ENCODE measurements at regions not wholly inside any gene's neighbourhood (a gene's known extent, or its start where the extent isn't known, plus 50 kb on each side); places are given as distances from the start of the nearest gene placed in this dataset.
"Not testable (repeated sequence)": the region's sequence is repeated elsewhere in the genome, so short reads cannot be mapped to it uniquely, and the experiment has no call there.

- Histone ChIP-seq H3K4me2 (ENCODE audit: control insufficient read depth, extremely low read depth, insufficient read depth, low read depth, low read length) (no peak overlapping the region), H3K27ac (ENCODE audit: control insufficient read depth, insufficient read depth, low read length) (no peak overlapping the region), H2AFZ (ENCODE audit: control insufficient read depth, low read length) (no peak overlapping the region), H3K9ac (ENCODE audit: control insufficient read depth, extremely low read depth, insufficient read depth, low read length) (no peak overlapping the region), H3K27me3 (ENCODE audit: control insufficient read depth, extremely low read depth, insufficient read depth, low read length) (no peaks in the 10 kb centered on the region), H3K9me3 (ENCODE audit: control insufficient read depth, low read depth, low read length) (peaks cover 8% of the 10 kb centered on the region), H4K20me1 (ENCODE audit: control insufficient read depth, extremely low read depth, insufficient read depth, low read length) (no peaks in the 10 kb centered on the region), H3K79me2 (ENCODE audit: control insufficient read depth, insufficient read depth, low read length) (no peaks in the 10 kb centered on the region), H3K4me3 (ENCODE audit: control insufficient read depth in 2 of 3, extremely low read depth in 1 of 3, insufficient read depth in 2 of 3, low read depth in 1 of 3, low read length in 3 of 3) (no peak overlapping the region), H3K9me1 (ENCODE audit: control insufficient read depth, extremely low read depth, insufficient read depth, low read length) (no peaks in the 10 kb centered on the region), H3K4me1 (ENCODE audit: control insufficient read depth, extremely low read depth, insufficient read depth, low read length) (peaks cover 13% of the 10 kb centered on the region), H3K36me3 (ENCODE audit: control insufficient read depth in 2 of 2, extremely low read depth in 1 of 2, insufficient read depth in 2 of 2, low read length in 2 of 2) (no peaks in the 10 kb centered on the region)
- dilution Hi-C loops (cut with MboI; ENCODE audit: extremely low pct_ligation_motif_present, low sequenced_read_pairs) = no loop called here
- FAIRE-seq = no peak
- TF ChIP-seq EZH2 (IDR thresholded peaks at IDR 0.05; ENCODE audit: low read length) (no peak), CTCF (optimal IDR thresholded peaks at IDR 0.05 in 1 of 3, IDR thresholded peaks at IDR 0.05 in 1 of 3, conservative IDR thresholded peaks at IDR 0.05 in 1 of 3; ENCODE audit: extremely low read depth in 1 of 3, insufficient read depth in 2 of 3, low read length in 3 of 3) (no peak)
- no peak for DNase-seq (ENCODE audit: low read depth, low spot score)
Measured at GRCh38 chr11:45739866-45740265, 65.1 kb upstream of the SLC35C1 start.

- H3K36me3 ChIP-seq (ENCODE audit: control insufficient read depth in 2 of 2, extremely low read depth in 1 of 2, insufficient read depth in 2 of 2, low read length in 2 of 2); DNase-seq (ENCODE audit: low read depth, low spot score); FAIRE-seq; H4K20me1 ChIP-seq (ENCODE audit: control insufficient read depth, extremely low read depth, insufficient read depth, low read length); dilution Hi-C loops (cut with MboI; ENCODE audit: extremely low pct_ligation_motif_present, low sequenced_read_pairs); H3K4me2 ChIP-seq (ENCODE audit: control insufficient read depth, extremely low read depth, insufficient read depth, low read depth, low read length); H3K9ac ChIP-seq (ENCODE audit: control insufficient read depth, extremely low read depth, insufficient read depth, low read length); H3K27ac ChIP-seq (ENCODE audit: control insufficient read depth, insufficient read depth, low read length); H3K27me3 ChIP-seq (ENCODE audit: control insufficient read depth, extremely low read depth, insufficient read depth, low read length); H3K79me2 ChIP-seq (ENCODE audit: control insufficient read depth, insufficient read depth, low read length); H3K4me3 ChIP-seq (ENCODE audit: control insufficient read depth in 2 of 3, extremely low read depth in 1 of 3, insufficient read depth in 2 of 3, low read depth in 1 of 3, low read length in 3 of 3); H2AFZ ChIP-seq (ENCODE audit: control insufficient read depth, low read length); H3K9me1 ChIP-seq (ENCODE audit: control insufficient read depth, extremely low read depth, insufficient read depth, low read length); H3K9me3 ChIP-seq (ENCODE audit: control insufficient read depth, low read depth, low read length): not testable (repeated sequence)
- peaks cover 13% of the 10 kb centered on the region for H3K4me1 ChIP-seq (ENCODE audit: control insufficient read depth, extremely low read depth, insufficient read depth, low read length)
Measured at GRCh38 chr11:45739071-45739470, 65.9 kb upstream of the SLC35C1 start.

GRCh38 chr11:45738194-45738593, 66.8 kb upstream of the SLC35C1 start:
- H3K36me3 ChIP-seq (ENCODE audit: control insufficient read depth in 2 of 2, extremely low read depth in 1 of 2, insufficient read depth in 2 of 2, low read length in 2 of 2); DNase-seq (ENCODE audit: low read depth, low spot score); H3K9ac ChIP-seq (ENCODE audit: control insufficient read depth, extremely low read depth, insufficient read depth, low read length); H3K4me3 ChIP-seq (ENCODE audit: control insufficient read depth in 2 of 3, extremely low read depth in 1 of 3, insufficient read depth in 2 of 3, low read depth in 1 of 3, low read length in 3 of 3); H3K9me1 ChIP-seq (ENCODE audit: control insufficient read depth, extremely low read depth, insufficient read depth, low read length); H3K9me3 ChIP-seq (ENCODE audit: control insufficient read depth, low read depth, low read length); dilution Hi-C loops (cut with MboI; ENCODE audit: extremely low pct_ligation_motif_present, low sequenced_read_pairs); H3K79me2 ChIP-seq (ENCODE audit: control insufficient read depth, insufficient read depth, low read length); H3K27ac ChIP-seq (ENCODE audit: control insufficient read depth, insufficient read depth, low read length); FAIRE-seq; H2AFZ ChIP-seq (ENCODE audit: control insufficient read depth, low read length); H3K4me2 ChIP-seq (ENCODE audit: control insufficient read depth, extremely low read depth, insufficient read depth, low read depth, low read length); H3K27me3 ChIP-seq (ENCODE audit: control insufficient read depth, extremely low read depth, insufficient read depth, low read length); H4K20me1 ChIP-seq (ENCODE audit: control insufficient read depth, extremely low read depth, insufficient read depth, low read length): not testable (repeated sequence)
- H3K4me1 ChIP-seq (ENCODE audit: control insufficient read depth, extremely low read depth, insufficient read depth, low read length) = peaks cover 14% of the 10 kb centered on the region

All from keratinocyte (primary cell).